ENCODE measurements at regions not wholly inside any gene's neighbourhood (a gene's known extent, or its start where the extent isn't known, plus 50 kb on each side); places are given as distances from the start of the nearest gene placed in this dataset.
A peak's percentile ranks its signal among the peaks of the same experiment; 100 is the strongest.
"Not testable (repeated sequence)": the region's sequence is repeated elsewhere in the genome, so short reads cannot be mapped to it uniquely, and the experiment has no call there.

GRCh38 chr10:23643111-23643780, 204.4 kb downstream of the OTUD1 start:
- DNase-seq (ENCODE audit: low read depth in 2 of 2), result no peak

- DNase-seq (ENCODE audit: low read depth in 2 of 2), result no peak
Observed at GRCh38 chr10:23648618-23649017, 209.7 kb downstream of the OTUD1 start.

- no peak for DNase-seq (ENCODE audit: low read depth in 2 of 2)
Observed at GRCh38 chr10:23656735-23657134, 217.9 kb downstream of the OTUD1 start.

DNA sequence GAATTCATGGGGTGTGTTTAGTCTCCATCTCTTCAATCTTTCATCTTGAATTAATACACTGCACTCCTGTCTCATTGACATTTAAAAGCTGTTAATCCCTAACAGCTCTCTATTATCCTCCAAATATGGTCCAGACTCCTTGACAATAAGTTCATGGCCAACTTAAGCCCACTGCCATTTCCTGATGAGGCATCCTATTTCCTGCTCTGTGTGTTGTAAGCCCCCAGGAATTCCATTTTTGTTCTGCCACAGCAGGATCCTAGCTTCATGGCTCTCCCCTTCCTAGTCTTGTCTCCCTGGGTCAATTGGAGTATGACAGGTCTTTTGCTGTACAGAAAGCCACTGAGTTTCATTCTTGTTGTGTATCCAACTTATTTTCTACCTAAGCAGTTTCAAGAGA, 218.8 kb downstream of the OTUD1 start:
- DNase-seq (ENCODE audit: low read depth in 2 of 2), result no peak

- DNase-seq (ENCODE audit: low read depth in 2 of 2), result not testable (repeated sequence)
Observed at GRCh38 chr10:23671866-23672265, 233.0 kb downstream of the OTUD1 start.

DNA sequence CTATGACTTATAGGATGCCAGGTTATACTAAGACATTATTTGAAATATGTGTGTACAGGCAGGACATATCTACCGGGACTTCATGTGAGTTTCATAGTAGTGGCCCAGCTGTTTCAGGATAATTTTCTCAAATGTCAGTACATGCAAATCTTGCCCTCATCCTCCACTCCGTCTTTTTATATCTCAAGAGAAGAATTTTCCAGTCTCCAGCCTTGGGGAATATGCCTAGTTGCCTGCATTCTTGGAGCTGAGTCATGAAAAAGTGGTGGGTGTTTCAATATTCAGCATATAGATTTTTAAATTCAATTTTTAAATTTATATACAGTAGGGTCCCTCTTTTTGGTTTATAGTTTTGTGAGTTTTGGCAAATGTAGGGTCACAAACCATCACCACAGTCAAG, 236.7 kb downstream of the OTUD1 start:
- DNase-seq (ENCODE audit: low read depth in 2 of 2), result no peak

GRCh38 chr10:23676296-23676695, 237.4 kb downstream of the OTUD1 start:
- no peak for DNase-seq (ENCODE audit: low read depth in 2 of 2)

DNA sequence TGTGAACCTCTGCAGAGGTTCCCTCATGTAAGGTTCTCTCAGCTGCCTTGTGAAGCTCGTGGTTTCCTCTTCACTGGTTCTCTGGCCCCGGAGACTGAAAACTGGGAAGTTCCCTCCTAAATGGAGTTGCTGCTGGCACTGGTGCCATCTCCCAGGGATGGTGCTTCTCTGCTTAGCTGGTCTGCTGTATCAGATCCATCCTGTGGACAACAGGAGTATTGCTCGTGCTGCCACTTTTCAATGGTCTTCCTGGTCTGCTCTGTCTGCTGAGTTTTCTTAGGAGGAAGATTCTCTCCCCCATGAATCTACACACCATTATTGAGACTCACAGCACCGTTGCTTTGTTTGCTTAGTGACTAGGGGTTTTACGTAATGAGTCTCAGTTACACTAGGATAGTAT, 247.8 kb downstream of the OTUD1 start:
- DNase-seq (ENCODE audit: low read depth in 2 of 2), result no peak

- no peak for DNase-seq (ENCODE audit: low read depth in 2 of 2)
Observed at GRCh38 chr10:23692736-23693135, 253.9 kb downstream of the OTUD1 start.

GRCh38 chr10:23693501-23693901, 254.6 kb downstream of the OTUD1 start:
- no peak for DNase-seq (ENCODE audit: low read depth in 2 of 2)

DNA sequence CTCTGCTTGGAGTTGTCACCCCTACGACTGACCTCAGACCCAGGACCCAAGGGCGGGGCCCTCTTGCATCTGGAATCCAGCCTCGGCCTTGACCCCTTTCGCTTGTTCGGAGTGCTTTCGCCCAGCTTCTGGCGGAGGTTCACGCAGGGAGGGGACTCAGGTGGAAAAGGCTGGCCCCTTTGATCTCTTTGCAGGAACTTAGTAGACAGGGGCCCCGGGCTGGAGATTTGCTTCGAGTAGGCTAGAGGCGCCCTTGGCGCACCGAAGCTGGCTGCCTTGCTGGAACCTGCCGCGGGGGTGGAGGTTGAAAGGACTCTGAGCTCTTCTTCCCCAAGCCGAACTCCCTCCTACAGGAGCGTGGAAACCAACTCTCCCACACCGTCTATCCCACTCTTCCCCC, 255.1 kb downstream of the OTUD1 start:
- DNase-seq (ENCODE audit: low read depth in 2 of 2), result no peak

- no peak for DNase-seq (ENCODE audit: low read depth in 2 of 2)
Observed at GRCh38 chr10:23694446-23694920, 255.6 kb downstream of the OTUD1 start.

DNA sequence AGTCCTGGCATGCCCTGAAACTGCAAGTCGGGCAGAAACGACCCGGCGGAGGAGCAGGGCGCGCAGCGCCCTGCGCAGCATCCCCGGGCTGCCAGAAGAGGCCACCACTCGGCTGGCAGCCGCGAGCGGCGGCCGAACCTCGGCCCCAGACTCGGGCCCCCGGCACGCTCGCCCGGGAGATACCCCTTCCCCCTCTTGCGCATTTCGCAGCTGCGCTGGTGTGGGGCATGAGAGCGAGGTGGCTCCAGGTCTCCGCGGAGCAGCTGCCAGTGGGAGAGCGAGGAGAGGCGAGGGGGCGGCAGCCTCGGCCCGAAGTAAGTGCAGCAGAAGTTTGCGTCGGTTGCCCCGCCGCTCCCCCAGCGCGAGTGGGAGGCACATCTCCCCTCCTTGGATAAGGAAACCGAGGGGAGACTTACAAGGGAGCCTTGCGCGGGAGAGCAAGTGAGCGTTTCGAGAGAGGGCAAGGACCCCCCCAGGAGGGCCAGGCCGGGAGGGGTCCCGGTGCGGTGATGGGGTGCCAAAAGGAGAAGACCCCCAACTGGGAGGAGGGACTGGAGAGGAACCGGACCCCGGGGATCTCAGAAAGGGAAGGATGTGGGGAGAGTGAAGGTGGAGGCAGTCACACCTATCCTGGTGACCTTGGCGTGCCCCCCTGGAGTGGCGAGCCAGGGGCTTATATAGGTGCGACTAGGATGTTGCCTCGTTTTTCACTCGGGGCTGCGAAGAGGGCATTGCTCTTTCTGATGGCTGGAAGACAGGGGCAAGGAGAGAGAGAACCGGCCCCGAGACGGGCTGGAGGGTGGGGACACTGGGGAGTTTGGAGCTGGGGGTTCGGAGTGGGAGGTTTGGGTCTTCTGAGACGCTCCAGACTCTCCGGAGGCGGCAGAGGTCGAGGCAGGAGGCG, 256.3 kb downstream of the OTUD1 start:
- no peak for DNase-seq (ENCODE audit: low read depth in 2 of 2)

DNA sequence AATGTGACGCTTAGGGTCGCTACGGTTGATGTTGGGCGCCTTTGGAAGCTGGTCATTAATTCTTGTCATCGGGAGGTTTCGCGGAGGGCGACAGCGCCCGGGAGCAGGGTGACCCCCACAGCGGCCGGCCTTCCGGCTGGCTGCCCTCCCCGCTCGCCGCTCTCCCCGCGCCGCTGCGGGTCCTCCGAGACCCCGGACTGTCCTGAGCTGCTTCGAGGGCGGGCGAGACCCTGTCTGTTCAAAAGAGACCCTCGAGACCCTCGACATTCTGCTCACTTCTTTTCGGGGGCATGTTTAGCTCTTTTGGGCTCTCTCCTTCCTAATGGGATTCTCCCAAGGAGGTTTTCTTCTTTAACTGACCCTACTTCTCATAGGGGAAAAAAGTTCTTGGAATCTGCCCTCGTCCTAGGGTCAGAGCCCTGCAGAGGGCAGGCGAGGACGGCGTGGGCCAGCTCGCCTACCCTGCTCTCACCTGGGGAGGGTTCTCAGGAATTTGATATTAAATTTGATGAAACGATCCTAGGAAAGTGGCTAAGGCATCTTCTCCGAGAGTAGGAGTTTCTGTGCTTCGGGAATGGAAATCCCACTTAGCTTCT, 257.0 kb downstream of the OTUD1 start:
- DNase-seq (ENCODE audit: low read depth in 2 of 2), result no peak

DNA sequence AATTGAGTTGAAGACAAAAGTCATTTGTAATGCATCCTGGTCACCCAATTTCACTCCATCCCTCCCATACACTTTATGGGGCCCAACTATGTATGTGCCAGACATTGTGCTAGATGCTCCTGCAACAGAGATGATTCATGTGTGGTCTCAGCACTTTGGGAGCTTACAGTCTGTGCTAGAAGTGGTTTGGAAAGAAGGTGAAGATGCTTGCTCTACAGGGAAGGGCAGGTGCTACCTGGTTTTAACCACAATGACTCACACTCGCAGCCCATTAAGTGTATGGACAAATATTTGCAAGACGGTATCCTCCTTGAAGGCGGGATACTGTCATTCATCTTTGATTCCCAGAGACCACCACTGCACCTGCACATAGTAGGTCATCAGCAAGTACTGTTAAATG, 257.6 kb downstream of the OTUD1 start:
- DNase-seq (ENCODE audit: low read depth in 2 of 2), result no peak

GRCh38 chr10:23702977-23703414, 264.1 kb downstream of the OTUD1 start:
- peak; percentile 23 to 25 for DNase-seq (ENCODE audit: low read depth in 2 of 2)

DNA sequence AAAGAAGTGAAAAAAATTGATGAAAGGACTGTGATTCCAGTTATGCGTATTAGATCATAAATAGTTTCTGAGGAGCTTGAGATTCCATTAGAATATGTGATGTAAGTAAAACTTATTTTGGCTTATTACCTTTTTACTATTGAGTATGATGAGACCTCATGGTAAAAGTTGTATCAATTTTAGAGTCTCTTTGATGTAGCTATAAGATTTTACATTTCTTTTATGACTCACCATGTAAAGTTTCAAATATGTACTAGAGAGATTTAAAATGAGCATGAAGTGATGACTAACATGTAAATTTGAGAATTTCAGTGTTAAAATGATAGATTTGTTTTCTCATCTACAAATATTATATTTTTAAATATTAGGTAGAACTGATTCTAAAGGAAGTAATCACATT, 276.5 kb downstream of the OTUD1 start:
- DNase-seq (ENCODE audit: low read depth in 2 of 2), result no peak

- no peak for DNase-seq (ENCODE audit: low read depth in 2 of 2)
Observed at GRCh38 chr10:23717913-23718312, 279.0 kb downstream of the OTUD1 start.

- DNase-seq (ENCODE audit: low read depth in 2 of 2), result no peak
Observed at GRCh38 chr10:23718946-23719345, 280.1 kb downstream of the OTUD1 start.

GRCh38 chr10:23723796-23724195, 284.9 kb downstream of the OTUD1 start:
- no peak for DNase-seq (ENCODE audit: low read depth in 2 of 2)

- DNase-seq (ENCODE audit: low read depth in 2 of 2), result no peak
Observed at GRCh38 chr10:23725548-23725947, 286.7 kb downstream of the OTUD1 start.

DNA sequence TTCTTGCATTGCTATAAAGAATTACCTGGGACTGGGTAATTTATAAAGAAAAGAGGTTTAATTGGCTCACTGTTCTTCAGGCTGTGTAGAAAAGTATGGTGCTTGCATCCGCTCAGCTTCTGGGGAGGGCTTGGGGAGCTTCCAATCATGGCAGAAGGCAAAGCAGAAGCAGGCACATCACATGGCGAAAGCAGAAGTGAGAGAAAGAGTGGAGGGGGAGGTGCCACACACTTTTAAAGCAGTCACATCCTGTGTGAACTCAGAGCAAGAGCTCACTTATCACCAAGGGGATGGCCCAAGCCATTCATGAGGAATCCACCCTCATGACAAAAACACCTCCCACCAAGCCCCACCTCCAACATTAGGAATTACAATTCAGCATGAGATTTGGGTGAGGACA, 303.5 kb downstream of the OTUD1 start:
- no peak for DNase-seq (ENCODE audit: low read depth in 2 of 2)

DNA sequence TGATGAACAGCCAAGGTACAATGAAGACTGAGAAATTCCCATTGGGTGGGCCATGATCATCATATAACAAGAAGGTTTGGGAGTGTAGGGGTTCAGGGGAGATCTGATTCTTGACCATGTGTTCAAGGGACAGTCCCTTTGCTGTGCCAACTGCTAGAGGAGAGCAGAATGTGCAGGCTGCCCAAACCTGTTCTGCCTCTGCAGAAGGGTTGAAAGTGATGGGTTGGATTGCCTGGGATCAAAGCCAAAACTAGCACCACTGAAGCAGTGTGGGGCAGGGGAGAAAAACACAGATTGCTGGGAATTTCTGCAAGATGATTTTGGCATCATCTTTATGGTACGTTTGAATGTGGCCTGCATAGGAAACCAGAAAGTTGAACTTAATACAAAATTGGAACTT, 303.9 kb downstream of the OTUD1 start:
- DNase-seq (ENCODE audit: low read depth in 2 of 2), result no peak
